OCI-LY7 (cell line): ENCODE measurements at regions not wholly inside any gene's neighbourhood (a gene's known extent, or its start where the extent isn't known, plus 50 kb on each side); places are given as distances from the start of the nearest gene placed in this dataset.
"Not testable (repeated sequence)": the region's sequence is repeated elsewhere in the genome, so short reads cannot be mapped to it uniquely, and the experiment has no call there.

Experiments used
- BruUV-seq: library from RNA; stranded (reverse); fragments of 400-500 nt; replicated peaks from 2 replicates; lab custom pipeline; 2021; lab: Mats Ljungman, UMichigan
- CTCF ChIA-PET: fragments of 300-600 bp; sonication (Branson Sonifier 250); formaldehyde crosslinking; loops from one replicate; lab custom pipeline; 2022; ENCODE audit warnings: antibody characterized with exemption; ENCODE audit not compliant: unreplicated experiment; lab: Charles Lee
- POLR2A ChIA-PET: fragments of 300-600 bp; sonication (Branson Sonifier 250); formaldehyde crosslinking; loops from one replicate; lab custom pipeline; 2022; ENCODE audit warnings: antibody characterized with exemption; lab: Charles Lee
- DNase-seq: peaks from one replicate; pipeline ENCODE4 v3.0.0-alpha.2; 2015; ENCODE audit warnings: low spot score
- H2AFZ ChIP-seq: fragments of 200-600 bp; sonication (generic), shearing (Covaris generic); 2 replicates; pipeline ENCODE4 v1.6.1; 2014; ENCODE audit warnings: mild to moderate bottlenecking, antibody characterized with exemption, low read length, moderate library complexity
- H3K27ac ChIP-seq: fragments of 200-600 bp; sonication (generic); 2 replicates; pipeline ENCODE4 v1.5.1; 2014; ENCODE audit warnings: mixed run types, low read depth, mild to moderate bottlenecking, moderate library complexity, low read length, inconsistent platforms; ENCODE audit not compliant: poor library complexity, severe bottlenecking
- H3K36me3 ChIP-seq: fragments of 200-600 bp; sonication (generic); 2 replicates; pipeline ENCODE4 v1.6.1; 2014; ENCODE audit warnings: mild to moderate bottlenecking, antibody characterized with exemption, low read length, moderate library complexity, mixed read lengths; ENCODE audit not compliant: insufficient read depth
- H3K4me1 ChIP-seq: fragments of 200-600 bp; sonication (generic); 2 replicates; pipeline ENCODE4 v1.5.1; 2014; ENCODE audit warnings: mild to moderate bottlenecking, low read length; ENCODE audit not compliant: insufficient read depth, poor library complexity, severe bottlenecking
- H3K4me2 ChIP-seq: fragments of 200-600 bp; sonication (generic); 2 replicates; pipeline ENCODE4 v1.6.1; 2014; ENCODE audit warnings: mild to moderate bottlenecking, low read length
- H3K4me3 ChIP-seq: fragments of 200-600 bp; sonication (generic); 2 replicates; pipeline ENCODE4 v1.5.1; 2014; ENCODE audit warnings: mild to moderate bottlenecking, low read depth, low read length; ENCODE audit not compliant: poor library complexity, severe bottlenecking
- H3K79me2 ChIP-seq: fragments of 200-600 bp; sonication (generic); 2 replicates; pipeline ENCODE4 v1.6.1; 2016; ENCODE audit warnings: low read depth, mild to moderate bottlenecking, low read length, moderate library complexity, mixed read lengths; ENCODE audit not compliant: insufficient read depth
- H3K9me2 ChIP-seq: fragments of 200-600 bp; sonication (generic); 2 replicates; pipeline ENCODE4 v1.6.1; 2016; ENCODE audit warnings: mild to moderate bottlenecking, low read length, mixed read lengths; ENCODE audit not compliant: insufficient read depth
- H3K9me3 ChIP-seq: fragments of 200-600 bp; sonication (generic); 2 replicates; pipeline ENCODE4 v1.6.1; 2014; ENCODE audit warnings: mild to moderate bottlenecking, mixed run types, low read length, mixed read lengths
- H4K20me1 ChIP-seq: fragments of 200-600 bp; sonication (generic); 2 replicates; pipeline ENCODE4 v1.6.1; 2014; ENCODE audit warnings: mild to moderate bottlenecking, antibody characterized with exemption, low read length, moderate library complexity, mixed read lengths; ENCODE audit not compliant: insufficient read depth
- EZH2phosphoT487 ChIP-seq: fragments of 200-600 bp; sonication (generic); IDR thresholded peaks from 2 replicates; pipeline ENCODE4 v1.6.1; 2018; ENCODE audit warnings: low read depth, borderline replicate concordance, mild to moderate bottlenecking, mixed run types, antibody characterized with exemption, low read length, moderate library complexity, mixed read lengths
- intact Hi-C: fragments of 100-400 bp; cut with micrococcal nuclease; formaldehyde crosslinking; loops from one replicate; pipeline ENCODE4 v1.10.0; 2022; ENCODE audit not compliant: unreplicated experiment
- TF ChIP-seq, protein P1 (sequence below): fragments of 200-600 bp; sonication (generic); conservative IDR thresholded peaks from 2 replicates; pipeline ENCODE4 v1.5.1; 2014; ENCODE audit warnings: mild to moderate bottlenecking, antibody characterized with exemption, low read length, moderate library complexity, mixed read lengths

GRCh38 chr13:24599019-24599791, 81.0 kb upstream of the ATP12A start:
- H2AFZ ChIP-seq, H3K9me3 ChIP-seq, H3K27ac ChIP-seq, H3K4me1 ChIP-seq, CTCF ChIA-PET, DNase-seq, H3K4me3 ChIP-seq, H4K20me1 ChIP-seq, BruUV-seq, H3K4me2 ChIP-seq, H3K79me2 ChIP-seq, H3K36me3 ChIP-seq, intact Hi-C loops, H3K9me2 ChIP-seq, POLR2A ChIA-PET: not testable (repeated sequence)

GRCh38 chr13:24605923-24606372, 74.3 kb upstream of the ATP12A start:
- H3K79me2 ChIP-seq: no peaks in the 10 kb centered on the region
- no TSS peak for BruUV-seq
- ChIA-PET POLR2A (interaction anchor here (0.6 to 0.7 kb wide), 2 partner anchors 36 to 99 kb away, joined by 3 read pairs; no protein-coding TSS in a partner anchor), CTCF (no interaction called here)
- H3K4me2 ChIP-seq: no peak overlapping the region
- no peaks in the 10 kb centered on the region for H3K36me3 ChIP-seq
- DNase-seq: no peak
- H3K27ac ChIP-seq: no peak overlapping the region
- H3K9me2 ChIP-seq: no peaks in the 10 kb centered on the region
- H3K4me1 ChIP-seq: no peaks in the 10 kb centered on the region
- TF ChIP-seq, protein P1, sequence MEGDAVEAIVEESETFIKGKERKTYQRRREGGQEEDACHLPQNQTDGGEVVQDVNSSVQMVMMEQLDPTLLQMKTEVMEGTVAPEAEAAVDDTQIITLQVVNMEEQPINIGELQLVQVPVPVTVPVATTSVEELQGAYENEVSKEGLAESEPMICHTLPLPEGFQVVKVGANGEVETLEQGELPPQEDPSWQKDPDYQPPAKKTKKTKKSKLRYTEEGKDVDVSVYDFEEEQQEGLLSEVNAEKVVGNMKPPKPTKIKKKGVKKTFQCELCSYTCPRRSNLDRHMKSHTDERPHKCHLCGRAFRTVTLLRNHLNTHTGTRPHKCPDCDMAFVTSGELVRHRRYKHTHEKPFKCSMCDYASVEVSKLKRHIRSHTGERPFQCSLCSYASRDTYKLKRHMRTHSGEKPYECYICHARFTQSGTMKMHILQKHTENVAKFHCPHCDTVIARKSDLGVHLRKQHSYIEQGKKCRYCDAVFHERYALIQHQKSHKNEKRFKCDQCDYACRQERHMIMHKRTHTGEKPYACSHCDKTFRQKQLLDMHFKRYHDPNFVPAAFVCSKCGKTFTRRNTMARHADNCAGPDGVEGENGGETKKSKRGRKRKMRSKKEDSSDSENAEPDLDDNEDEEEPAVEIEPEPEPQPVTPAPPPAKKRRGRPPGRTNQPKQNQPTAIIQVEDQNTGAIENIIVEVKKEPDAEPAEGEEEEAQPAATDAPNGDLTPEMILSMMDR: no peak
- no peak for TF ChIP-seq EZH2phosphoT487
- no peaks in the 10 kb centered on the region for H4K20me1 ChIP-seq
- intact Hi-C loops: no loop called here
- no peak overlapping the region for H2AFZ ChIP-seq
- H3K9me3 ChIP-seq: no peaks in the 10 kb centered on the region
- H3K4me3 ChIP-seq: no peak overlapping the region

GRCh38 chr13:24606486-24607170, 73.6 kb upstream of the ATP12A start:
- CTCF ChIA-PET: no interaction called here

More at GRCh38 chr13:24606486-24607170, 73.6 kb upstream of the ATP12A start:
- no peak overlapping the region for H3K4me2 ChIP-seq
- H3K4me3 ChIP-seq: no peak overlapping the region
- DNase-seq: no peak
- no peaks in the 10 kb centered on the region for H3K9me2 ChIP-seq
- no TSS peak for BruUV-seq
- POLR2A ChIA-PET: interaction anchor here (0.6 to 0.9 kb wide), 3 partner anchors 16 to 110 kb away, joined by 3 read pairs; no protein-coding TSS in a partner anchor
- TF ChIP-seq, protein P1: no peak
- TF ChIP-seq EZH2phosphoT487: no peak
- H4K20me1 ChIP-seq: no peaks in the 10 kb centered on the region
- H3K36me3 ChIP-seq: no peaks in the 10 kb centered on the region
- no peaks in the 10 kb centered on the region for H3K4me1 ChIP-seq
- intact Hi-C loops: no loop called here
- H3K79me2 ChIP-seq: no peaks in the 10 kb centered on the region
- no peak overlapping the region for H2AFZ ChIP-seq
- H3K27ac ChIP-seq: no peak overlapping the region
- H3K9me3 ChIP-seq: no peaks in the 10 kb centered on the region
